SU-DHL-6 (cell line): ENCODE measurements at regions not wholly inside any gene's neighbourhood (a gene's known extent, or its start where the extent isn't known, plus 50 kb on each side); places are given as distances from the start of the nearest gene placed in this dataset.

ENCODE experiments used
- H2AFZ ChIP-seq: fragments of 200-600 bp; sonication (generic); 2 replicates; pipeline ENCODE4 v1.6.1; 2014; ENCODE audit warnings: low read depth, mild to moderate bottlenecking, moderate library complexity, mixed read lengths, antibody characterized with exemption, low read length; ENCODE audit not compliant: severe bottlenecking
- H3F3A ChIP-seq: fragments of 200-600 bp; shearing (Covaris generic); 2 replicates; pipeline ENCODE4 v1.6.0; 2016; ENCODE audit warnings: antibody characterized with exemption, mild to moderate bottlenecking; ENCODE audit not compliant: insufficient read depth
- H3K27ac ChIP-seq: fragments of 200-600 bp; sonication (generic); 2 replicates; pipeline ENCODE4 v1.5.1; 2016; ENCODE audit warnings: low read depth, mild to moderate bottlenecking, low read length, moderate library complexity, mixed read lengths
- H3K27me3 ChIP-seq: fragments of 200-600 bp; sonication (generic), shearing (Covaris generic); 2 replicates; pipeline ENCODE4 v1.6.0; 2014; ENCODE audit warnings: mild to moderate bottlenecking, low read length
- H3K36me3 ChIP-seq: fragments of 200-600 bp; sonication (generic); 2 replicates; pipeline ENCODE4 v1.6.1; 2014; ENCODE audit warnings: mild to moderate bottlenecking, low read length, mixed read lengths
- H3K4me2 ChIP-seq: fragments of 300-600, 200-600 bp; shearing (Covaris generic), sonication (generic); 2 replicates; pipeline ENCODE4 v1.6.0; 2014; ENCODE audit warnings: low read length, low read depth, mild to moderate bottlenecking; ENCODE audit not compliant: poor library complexity, severe bottlenecking
- H3K4me3 ChIP-seq: fragments of 200-600 bp; sonication (generic); 2 replicates; pipeline ENCODE4 v1.5.1; 2014; ENCODE audit warnings: antibody characterized with exemption, low read length, mild to moderate bottlenecking, mixed read lengths; ENCODE audit not compliant: insufficient read depth, poor library complexity, severe bottlenecking
- H3K79me2 ChIP-seq: fragments of 200-600 bp; sonication (generic); 2 replicates; pipeline ENCODE4 v1.6.1; 2014; ENCODE audit warnings: mild to moderate bottlenecking, low read length, moderate library complexity; ENCODE audit not compliant: insufficient read depth
- H3K9ac ChIP-seq: fragments of 200-600 bp; sonication (generic); 2 replicates; pipeline ENCODE4 v1.7.0; 2014; ENCODE audit warnings: mild to moderate bottlenecking, low read length
- H3K9me2 ChIP-seq: fragments of 200-600 bp; sonication (generic); replicated peaks from 2 replicates; pipeline ENCODE4 v1.6.1; 2014; ENCODE audit warnings: low read length; ENCODE audit not compliant: insufficient read depth
- H3K9me3 ChIP-seq: fragments of 200-600 bp; sonication (generic); 2 replicates; pipeline ENCODE4 v1.6.1; 2014; ENCODE audit warnings: low read length, mixed read lengths; ENCODE audit not compliant: insufficient read depth
- H4K20me1 ChIP-seq: fragments of 200-600 bp; sonication (generic); 2 replicates; pipeline ENCODE4 v1.6.1; 2014; ENCODE audit warnings: low read depth, mild to moderate bottlenecking, antibody characterized with exemption, low read length, moderate library complexity, mixed read lengths
- CTCF ChIP-seq: fragments of 200-600 bp; sonication (generic); IDR thresholded peaks from one replicate; pipeline ENCODE4 v1.5.1; 2017; ENCODE audit warnings: antibody characterized with exemption, mild to moderate bottlenecking, low read length, moderate library complexity; ENCODE audit not compliant: insufficient read depth, poor library complexity, severe bottlenecking
- EZH2phosphoT487 ChIP-seq: fragments of 200-600 bp; sonication (generic), shearing (Covaris generic); conservative IDR thresholded peaks from 2 replicates; pipeline ENCODE4 v1.6.1; 2018; ENCODE audit warnings: mild to moderate bottlenecking, antibody characterized with exemption, low read length, moderate library complexity, mixed read lengths

- H4K20me1 ChIP-seq: no peaks in the 10 kb centered on the region
- H3K4me3 ChIP-seq: no peak overlapping the region
- no peak overlapping the region for H2AFZ ChIP-seq
- H3F3A ChIP-seq: no peaks in the 10 kb centered on the region
- no peaks in the 10 kb centered on the region for H3K9me2 ChIP-seq
- no peaks in the 10 kb centered on the region for H3K36me3 ChIP-seq
- no peak for TF ChIP-seq CTCF
- no peak for TF ChIP-seq EZH2phosphoT487
- no peaks in the 10 kb centered on the region for H3K9me3 ChIP-seq
- no peak overlapping the region for H3K9ac ChIP-seq
- no peaks in the 10 kb centered on the region for H3K79me2 ChIP-seq
- no peak overlapping the region for H3K4me2 ChIP-seq
- no peaks in the 10 kb centered on the region for H3K27me3 ChIP-seq
- H3K27ac ChIP-seq: no peak overlapping the region
Measured at GRCh38 chr15:77749236-77749997, 116.7 kb upstream of the LINGO1 start.

GRCh38 chr15:77748078-77749064 lies 115.7 kb upstream of the LINGO1 start:
- no peaks in the 10 kb centered on the region for H3K9me3 ChIP-seq
- TF ChIP-seq EZH2phosphoT487 (no peak), CTCF (no peak)
- no peak overlapping the region for H3K4me2 ChIP-seq
- no peaks in the 10 kb centered on the region for H4K20me1 ChIP-seq
- H3K9me2 ChIP-seq: no peaks in the 10 kb centered on the region
- no peak overlapping the region for H3K27ac ChIP-seq
- no peak overlapping the region for H3K9ac ChIP-seq
- no peaks in the 10 kb centered on the region for H3F3A ChIP-seq
- no peaks in the 10 kb centered on the region for H3K36me3 ChIP-seq
- H3K4me3 ChIP-seq: no peak overlapping the region
- H3K79me2 ChIP-seq: no peaks in the 10 kb centered on the region
- H3K27me3 ChIP-seq: no peaks in the 10 kb centered on the region
- no peak overlapping the region for H2AFZ ChIP-seq

- Histone ChIP-seq H3K4me2 (no peak overlapping the region), H3F3A (no peaks in the 10 kb centered on the region), H3K36me3 (no peaks in the 10 kb centered on the region), H3K9me2 (no peaks in the 10 kb centered on the region), H4K20me1 (no peaks in the 10 kb centered on the region), H3K79me2 (no peaks in the 10 kb centered on the region), H3K4me3 (no peak overlapping the region), H3K27ac (no peak overlapping the region), H3K27me3 (no peaks in the 10 kb centered on the region), H3K9ac (no peak overlapping the region), H3K9me3 (no peaks in the 10 kb centered on the region), H2AFZ (no peak overlapping the region)
- TF ChIP-seq EZH2phosphoT487 (no peak), CTCF (no peak)
Measured at GRCh38 chr15:77747175-77748077, 114.7 kb upstream of the LINGO1 start.
